ENCODE measurements at regions not wholly inside any gene's neighbourhood (a gene's known extent, or its start where the extent isn't known, plus 50 kb on each side); places are given as distances from the start of the nearest gene placed in this dataset.

DNA sequence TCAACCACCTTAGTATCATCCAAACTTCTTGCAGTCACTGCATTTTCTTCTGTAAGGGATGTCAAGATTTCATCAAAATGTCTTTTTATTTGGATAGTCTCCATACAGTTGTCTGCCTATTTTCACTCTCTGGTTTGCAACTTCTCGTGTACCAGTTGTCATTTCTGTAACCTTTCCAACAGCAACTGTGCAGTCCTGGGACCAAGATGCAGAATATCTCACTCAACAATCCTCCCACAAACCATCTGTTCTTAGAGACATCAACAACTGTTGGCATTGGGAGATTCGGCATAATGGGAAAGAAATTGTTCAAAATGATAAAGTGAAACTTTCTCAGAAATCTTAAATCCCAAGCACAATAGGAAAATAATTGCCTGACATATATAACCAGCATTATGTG, 933.6 kb upstream of the SLC39A10 start:
- BruUV-seq (replicated peaks) = no TSS peak
- Histone ChIP-seq H4K20me1 (ENCODE audit: control insufficient read depth, insufficient read depth) (no peaks in the 10 kb centered on the region), H3K9ac (ENCODE audit: control insufficient read depth, insufficient read depth, low read length) (no peak overlapping the region), H3K36me3 (ENCODE audit: control insufficient read depth in 2 of 2, insufficient read depth in 2 of 2, low read length in 1 of 2) (no peaks in the 10 kb centered on the region), H3K27me3 (replicated peaks in 1 of 2; ENCODE audit: control insufficient read depth in 2 of 2, insufficient read depth in 2 of 2, low read length in 1 of 2) (no peaks in the 10 kb centered on the region), H3K27ac (ENCODE audit: control insufficient read depth, insufficient read depth) (no peak overlapping the region), H3K79me2 (ENCODE audit: control insufficient read depth, insufficient read depth, low read length) (no peaks in the 10 kb centered on the region), H3K4me1 (ENCODE audit: control insufficient read depth, insufficient read depth, low read length) (no peaks in the 10 kb centered on the region), H3K4me2 (ENCODE audit: control insufficient read depth, insufficient read depth) (no peak overlapping the region), H3K9me3 (replicated peaks; ENCODE audit: control insufficient read depth, insufficient read depth, low read length) (no peaks in the 10 kb centered on the region), H2AFZ (ENCODE audit: control insufficient read depth, low read depth, low read length) (no peak overlapping the region), H3K4me3 (no peak overlapping the region)
- in situ Hi-C loops (cut with MboI) = no loop called here
- DNase-seq (ENCODE audit: low read depth, low spot score) (no peak), FAIRE-seq (no peak), ATAC-seq (no peak)
- intact Hi-C loops (cut with micrococcal nuclease; ENCODE audit: unreplicated experiment) = no loop called here
- no peak for TF ChIP-seq ZNF207 (IDR thresholded peaks at IDR 0.05; ENCODE audit: borderline replicate concordance)
- no peak for TF ChIP-seq TBL1XR1 (IDR thresholded peaks at IDR 0.05; ENCODE audit: low read depth, low read length)
- TF ChIP-seq SMARCA5 (IDR thresholded peaks at IDR 0.05) = no peak
- TF ChIP-seq PML (IDR thresholded peaks at IDR 0.05; ENCODE audit: low read length) = no peak
- no peak for TF ChIP-seq SPI1 (IDR thresholded peaks at IDR 0.05; ENCODE audit: borderline replicate concordance, insufficient read depth, low read depth, low read length)
- RAD21 ChIA-PET (ENCODE audit: unreplicated experiment) = no interaction called here
- POLR2A ChIA-PET = no interaction called here
- SMC1A ChIA-PET (ENCODE audit: uncharacterized antibody, unreplicated experiment) = no interaction called here
- CTCF ChIA-PET = no interaction called here
- 20% methylated on average over 2 of the region's 2 CpGs for WGBS (ENCODE audit: insufficient coverage, insufficient replicate concordance, low lambda C conversion rate, missing lambda C conversion rate)

DNA sequence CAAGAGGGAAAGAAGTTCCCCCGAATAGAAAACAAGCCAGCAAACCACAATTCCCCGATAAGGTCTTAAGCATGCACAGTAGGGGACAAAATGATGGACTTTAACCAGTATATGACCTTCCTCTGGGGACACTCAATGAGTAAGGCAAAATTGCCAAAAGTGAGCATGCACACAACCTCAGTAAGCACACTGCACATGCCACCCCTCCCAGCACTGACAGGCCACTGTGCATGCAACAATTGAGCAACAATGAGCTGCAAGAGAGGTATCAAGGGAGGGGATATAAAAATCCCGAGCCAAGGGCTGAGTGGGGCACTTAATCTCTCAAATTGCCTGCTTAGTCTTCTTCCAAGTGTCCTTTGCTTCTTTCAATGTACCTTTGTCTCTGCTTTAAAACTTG, 935.8 kb upstream of the SLC39A10 start:
- TF ChIP-seq ZNF622 (IDR thresholded peaks at IDR 0.05) = no peak
- TF ChIP-seq, protein P1, sequence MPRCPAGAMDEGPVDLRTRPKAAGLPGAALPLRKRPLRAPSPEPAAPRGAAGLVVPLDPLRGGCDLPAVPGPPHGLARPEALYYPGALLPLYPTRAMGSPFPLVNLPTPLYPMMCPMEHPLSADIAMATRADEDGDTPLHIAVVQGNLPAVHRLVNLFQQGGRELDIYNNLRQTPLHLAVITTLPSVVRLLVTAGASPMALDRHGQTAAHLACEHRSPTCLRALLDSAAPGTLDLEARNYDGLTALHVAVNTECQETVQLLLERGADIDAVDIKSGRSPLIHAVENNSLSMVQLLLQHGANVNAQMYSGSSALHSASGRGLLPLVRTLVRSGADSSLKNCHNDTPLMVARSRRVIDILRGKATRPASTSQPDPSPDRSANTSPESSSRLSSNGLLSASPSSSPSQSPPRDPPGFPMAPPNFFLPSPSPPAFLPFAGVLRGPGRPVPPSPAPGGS (IDR thresholded peaks at IDR 0.05; ENCODE audit: borderline replicate concordance, insufficient read depth, low read depth, low read length, poor library complexity, severe bottlenecking) = peak; percentile 20
- ChIA-PET SMC1A (ENCODE audit: uncharacterized antibody, unreplicated experiment) (no interaction called here), RAD21 (ENCODE audit: unreplicated experiment) (no interaction called here), CTCF (no interaction called here), POLR2A (no interaction called here)
- in situ Hi-C loops (cut with MboI) = no loop called here
- Histone ChIP-seq H3K36me3 (ENCODE audit: control insufficient read depth in 2 of 2, insufficient read depth in 2 of 2, low read length in 1 of 2) (no peaks in the 10 kb centered on the region), H3K4me3 (no peak overlapping the region), H2AFZ (ENCODE audit: control insufficient read depth, low read depth, low read length) (no peak overlapping the region), H4K20me1 (ENCODE audit: control insufficient read depth, insufficient read depth) (no peaks in the 10 kb centered on the region), H3K9ac (ENCODE audit: control insufficient read depth, insufficient read depth, low read length) (no peak overlapping the region), H3K79me2 (ENCODE audit: control insufficient read depth, insufficient read depth, low read length) (no peaks in the 10 kb centered on the region), H3K27ac (ENCODE audit: control insufficient read depth, insufficient read depth) (no peak overlapping the region), H3K4me2 (ENCODE audit: control insufficient read depth, insufficient read depth) (no peak overlapping the region), H3K9me3 (replicated peaks; ENCODE audit: control insufficient read depth, insufficient read depth, low read length) (no peaks in the 10 kb centered on the region), H3K27me3 (replicated peaks in 1 of 2; ENCODE audit: control insufficient read depth in 2 of 2, insufficient read depth in 2 of 2, low read length in 1 of 2) (no peaks in the 10 kb centered on the region), H3K4me1 (ENCODE audit: control insufficient read depth, insufficient read depth, low read length) (no peaks in the 10 kb centered on the region)
- DNase-seq (ENCODE audit: low read depth, low spot score) = no peak
- WGBS (ENCODE audit: insufficient coverage, insufficient replicate concordance, low lambda C conversion rate, missing lambda C conversion rate) = 11% methylated on average over 3 of the region's 3 CpGs
- intact Hi-C loops (cut with micrococcal nuclease; ENCODE audit: unreplicated experiment) = no loop called here
- no peak for ATAC-seq
- FAIRE-seq = no peak
- no TSS peak for BruUV-seq (replicated peaks)

Measured in GM12878 (cell line).